ENCODE measurements at regions not wholly inside any gene's neighbourhood (a gene's known extent, or its start where the extent isn't known, plus 50 kb on each side); places are given as distances from the start of the nearest gene placed in this dataset.
"Not testable (repeated sequence)": the region's sequence is repeated elsewhere in the genome, so short reads cannot be mapped to it uniquely, and the experiment has no call there.

DNA sequence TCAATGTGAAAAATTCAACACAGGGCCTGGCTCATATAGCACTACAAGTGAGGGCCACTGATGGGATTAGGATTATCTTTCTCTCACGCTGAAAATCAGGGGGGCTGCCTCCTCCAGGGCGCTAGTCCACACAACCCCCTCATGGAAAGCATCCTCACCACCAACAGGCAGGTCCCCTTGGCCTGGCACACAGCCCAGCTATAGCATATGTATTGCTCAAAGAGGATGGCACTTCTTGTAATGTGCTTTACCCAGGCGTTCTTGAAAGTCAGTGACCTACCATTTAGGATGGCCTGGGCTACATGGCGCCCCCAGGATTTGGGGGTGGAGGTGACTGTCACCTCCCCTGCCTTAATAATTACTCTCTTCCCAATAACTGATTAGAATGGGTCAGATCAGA is 71.0 kb upstream of the LSM6 start:
- DNase-seq (ENCODE audit: low spot score): no peak
- TF ChIP-seq, protein P1, sequence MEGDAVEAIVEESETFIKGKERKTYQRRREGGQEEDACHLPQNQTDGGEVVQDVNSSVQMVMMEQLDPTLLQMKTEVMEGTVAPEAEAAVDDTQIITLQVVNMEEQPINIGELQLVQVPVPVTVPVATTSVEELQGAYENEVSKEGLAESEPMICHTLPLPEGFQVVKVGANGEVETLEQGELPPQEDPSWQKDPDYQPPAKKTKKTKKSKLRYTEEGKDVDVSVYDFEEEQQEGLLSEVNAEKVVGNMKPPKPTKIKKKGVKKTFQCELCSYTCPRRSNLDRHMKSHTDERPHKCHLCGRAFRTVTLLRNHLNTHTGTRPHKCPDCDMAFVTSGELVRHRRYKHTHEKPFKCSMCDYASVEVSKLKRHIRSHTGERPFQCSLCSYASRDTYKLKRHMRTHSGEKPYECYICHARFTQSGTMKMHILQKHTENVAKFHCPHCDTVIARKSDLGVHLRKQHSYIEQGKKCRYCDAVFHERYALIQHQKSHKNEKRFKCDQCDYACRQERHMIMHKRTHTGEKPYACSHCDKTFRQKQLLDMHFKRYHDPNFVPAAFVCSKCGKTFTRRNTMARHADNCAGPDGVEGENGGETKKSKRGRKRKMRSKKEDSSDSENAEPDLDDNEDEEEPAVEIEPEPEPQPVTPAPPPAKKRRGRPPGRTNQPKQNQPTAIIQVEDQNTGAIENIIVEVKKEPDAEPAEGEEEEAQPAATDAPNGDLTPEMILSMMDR (IDR thresholded peaks at IDR 0.05; ENCODE audit: borderline replicate concordance, control extremely low read depth, extremely low read depth, insufficient read depth, missing control alignments): no peak
- in situ Hi-C loops (cut with MboI; ENCODE audit: low sequenced_read_pairs, unreplicated experiment): no loop called here

DNA sequence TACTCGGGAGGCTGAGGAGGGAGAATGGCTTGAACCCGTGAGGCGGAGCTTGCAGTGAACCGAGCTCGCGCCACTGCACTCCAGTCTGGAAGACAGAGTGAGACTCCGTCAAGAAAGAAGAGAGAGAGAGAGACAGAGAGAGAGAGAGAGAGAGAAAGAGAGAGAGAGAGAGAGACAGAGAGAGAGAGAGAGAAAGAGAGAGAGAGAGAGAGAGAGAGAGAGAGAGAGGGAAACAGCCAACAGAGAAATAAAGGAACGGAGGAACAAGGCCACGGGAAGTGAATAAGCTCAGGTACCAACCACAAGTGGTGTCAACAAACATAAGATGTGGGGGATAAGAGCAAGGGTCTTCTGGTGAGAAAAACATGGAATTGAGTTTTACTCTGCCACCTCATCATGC is 71.5 kb upstream of the LSM6 start:
- in situ Hi-C loops (cut with MboI; ENCODE audit: low sequenced_read_pairs, unreplicated experiment); DNase-seq (ENCODE audit: low spot score): not testable (repeated sequence)

DNA sequence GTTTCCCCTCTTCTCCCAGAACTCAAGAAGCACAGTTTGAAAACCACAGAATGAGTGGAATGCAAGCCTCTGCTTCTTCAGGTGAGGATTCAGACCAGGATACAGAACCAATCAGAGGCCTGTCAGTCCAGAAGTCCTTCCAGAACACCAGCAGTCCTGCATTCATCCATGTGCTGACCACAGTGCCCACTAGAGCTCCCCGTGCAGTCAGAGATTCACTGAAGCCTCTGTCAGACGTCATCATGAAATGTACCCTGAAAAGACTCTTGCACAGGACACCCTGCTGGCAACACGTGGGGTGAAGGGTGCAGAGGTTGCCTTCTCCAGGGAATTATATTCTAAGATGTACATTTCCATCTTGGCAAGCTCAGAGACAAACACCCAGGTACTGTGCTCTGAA is 75.9 kb upstream of the LSM6 start:
- no peak for DNase-seq (ENCODE audit: low spot score)
- in situ Hi-C loops (cut with MboI; ENCODE audit: low sequenced_read_pairs, unreplicated experiment): no loop called here
- TF ChIP-seq, protein P1 (IDR thresholded peaks at IDR 0.05; ENCODE audit: borderline replicate concordance, control extremely low read depth, extremely low read depth, insufficient read depth, missing control alignments): no peak

DNA sequence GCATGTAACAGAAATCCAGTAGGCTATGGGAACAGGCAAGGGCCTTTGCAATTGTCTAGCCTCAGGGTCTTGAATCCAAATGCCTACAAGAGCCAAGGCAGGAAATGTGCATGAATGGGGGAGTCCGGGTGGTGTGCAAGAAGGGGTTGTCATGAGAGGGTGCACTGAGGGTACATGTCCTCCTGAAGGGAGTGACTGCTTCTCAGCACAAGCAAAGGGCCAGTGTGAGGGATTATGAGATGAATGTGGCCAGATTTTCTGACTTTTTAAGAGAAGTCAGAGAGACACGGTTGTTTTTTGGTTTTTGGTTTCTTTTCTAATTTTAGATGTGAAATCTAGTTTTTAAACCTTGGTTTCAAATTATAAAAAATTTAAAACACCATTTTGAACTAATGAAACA is 76.5 kb upstream of the LSM6 start:
- in situ Hi-C loops (cut with MboI; ENCODE audit: low sequenced_read_pairs, unreplicated experiment): no loop called here
- no peak for DNase-seq (ENCODE audit: low spot score)

DNA sequence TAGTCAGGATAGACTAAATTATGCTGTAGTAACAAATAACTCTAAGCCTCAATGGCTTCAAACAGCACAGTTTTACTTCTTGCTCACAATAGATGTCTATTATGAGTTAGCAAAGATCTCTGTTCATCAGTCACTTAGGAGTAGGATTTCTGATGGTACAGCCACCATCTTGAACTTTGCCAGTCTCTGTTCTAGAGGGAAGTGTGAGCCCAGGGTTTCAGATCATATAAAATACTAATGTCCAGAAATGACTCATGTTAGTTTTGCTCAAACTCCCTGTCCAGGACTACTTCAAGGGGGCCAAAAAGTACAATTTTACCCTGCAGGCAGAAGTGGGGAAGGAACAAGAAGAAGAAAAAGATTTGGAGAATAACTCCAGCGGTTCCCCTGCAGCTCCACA is 77.1 kb upstream of the LSM6 start:
- in situ Hi-C loops (cut with MboI; ENCODE audit: low sequenced_read_pairs, unreplicated experiment): no loop called here
- TF ChIP-seq, protein P1 (IDR thresholded peaks at IDR 0.05; ENCODE audit: borderline replicate concordance, control extremely low read depth, extremely low read depth, insufficient read depth, missing control alignments): no peak
- DNase-seq (ENCODE audit: low spot score): peak; percentile 31

More for the DNA sequence above, 76.5 kb upstream of the LSM6 start:
- TF ChIP-seq, protein P1 (IDR thresholded peaks at IDR 0.05; ENCODE audit: borderline replicate concordance, control extremely low read depth, extremely low read depth, insufficient read depth, missing control alignments): no peak

DNA sequence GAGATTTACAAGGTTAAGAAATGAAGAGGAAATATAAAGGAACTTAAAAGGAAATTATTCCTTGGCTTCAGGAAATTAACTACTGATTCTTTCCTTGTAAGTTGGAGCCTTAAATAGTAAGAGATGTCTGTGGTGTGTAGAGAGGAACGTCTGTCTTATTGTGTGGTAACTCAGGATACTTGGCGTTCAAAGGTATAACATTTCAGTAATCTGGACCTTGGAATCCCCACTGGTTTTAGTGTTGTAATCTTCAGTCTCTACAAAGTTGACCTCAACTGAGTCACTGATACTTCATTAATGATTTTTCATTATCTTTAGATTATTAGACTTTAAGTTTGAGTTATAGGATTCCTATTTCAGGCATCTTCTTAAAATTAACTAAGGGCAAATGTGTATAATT is 79.1 kb upstream of the LSM6 start:
- DNase-seq (ENCODE audit: low spot score): no peak
- in situ Hi-C loops (cut with MboI; ENCODE audit: low sequenced_read_pairs, unreplicated experiment): no loop called here
- TF ChIP-seq, protein P1 (IDR thresholded peaks at IDR 0.05; ENCODE audit: borderline replicate concordance, control extremely low read depth, extremely low read depth, insufficient read depth, missing control alignments): no peak

DNA sequence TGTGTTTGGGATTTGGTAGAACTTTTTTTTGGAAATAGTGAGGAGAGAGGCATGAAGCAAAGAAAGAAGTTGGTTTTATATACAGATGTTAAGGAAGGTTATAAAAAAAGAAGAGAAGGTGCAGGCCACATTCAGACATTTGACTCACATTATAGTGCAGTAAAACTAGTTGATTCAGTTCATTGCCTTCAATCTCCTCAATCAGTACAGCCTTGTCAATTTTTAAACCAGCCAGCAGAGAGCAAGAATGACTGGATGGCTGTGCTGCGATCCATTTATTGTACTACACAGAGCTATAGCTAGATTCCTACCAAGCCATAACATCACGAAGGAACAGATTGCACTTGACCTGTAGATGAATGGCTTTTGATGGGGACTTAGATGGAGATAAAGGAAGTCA is 79.7 kb upstream of the LSM6 start:
- in situ Hi-C loops (cut with MboI; ENCODE audit: low sequenced_read_pairs, unreplicated experiment): no loop called here
- TF ChIP-seq, protein P1 (IDR thresholded peaks at IDR 0.05; ENCODE audit: borderline replicate concordance, control extremely low read depth, extremely low read depth, insufficient read depth, missing control alignments): no peak
- no peak for DNase-seq (ENCODE audit: low spot score)

Measured in GM13976 (cell line).